Suprapubic skin (tissue), 4 donors: ENCODE measurements at regions not wholly inside any gene's neighbourhood (a gene's known extent, or its start where the extent isn't known, plus 50 kb on each side); places are given as distances from the start of the nearest gene placed in this dataset.
A peak's percentile ranks its signal among the peaks of the same experiment; 100 is the strongest.

ENCODE experiments used
- DNase-seq, 2 donors: peaks; one replicate each; pipeline ENCODE4 v3.0.0-alpha.2; 2019; ENCODE audit warnings: low spot score in 2 of 2
- H3K27ac ChIP-seq: fragments of 200-600 bp; sonication (generic); one replicate; pipeline ENCODE4 v1.5.1; 2019
- H3K27me3 ChIP-seq: fragments of 200-600 bp; sonication (generic); one replicate; pipeline ENCODE4 v1.5.1; 2019
- H3K36me3 ChIP-seq: fragments of 200-600 bp; sonication (generic); one replicate; pipeline ENCODE4 v1.5.1; 2019
- H3K4me1 ChIP-seq: fragments of 200-600 bp; sonication (generic); one replicate; pipeline ENCODE4 v1.5.1; 2019
- H3K4me3 ChIP-seq: fragments of 200-600 bp; sonication (generic); one replicate; pipeline ENCODE4 v1.5.1; 2019; ENCODE audit warnings: mild to moderate bottlenecking
- H3K9me3 ChIP-seq: fragments of 200-600 bp; sonication (generic); one replicate; pipeline ENCODE4 v1.5.1; 2019
- EP300 ChIP-seq: sonication (generic); formaldehyde crosslinking; IDR thresholded peaks from one replicate; pipeline ENCODE4 v1.6.1; 2017; ENCODE audit warnings: antibody characterized with exemption
- POLR2A ChIP-seq, 2 donors: fragments of 450-650 bp; IDR thresholded peaks; one replicate each; pipeline ENCODE4 v1.6.1; 2017; ENCODE audit warnings: antibody characterized with exemption in 2 of 2, mild to moderate bottlenecking in 2 of 2, moderate library complexity in 2 of 2
- POLR2AphosphoS5 ChIP-seq, 3 donors: sonication (generic); formaldehyde crosslinking; IDR thresholded peaks; one replicate each; pipeline ENCODE4 v1.6.1; 2017; ENCODE audit warnings: antibody characterized with exemption in 3 of 3
- WGBS: methylation state at CpG from one replicate; pipeline ENCODE4 v1.1.5; 2018; 5-methylcytosine and 5-hydroxymethylcytosine counted together
- TF ChIP-seq, protein P1 (sequence below), 2 donors: fragments of 200-600 bp in 1 of 2; fragments of 450-650 bp in 1 of 2; sonication (generic) in 1 of 2; IDR thresholded peaks; one replicate each; pipeline ENCODE4 v1.5.1; 2016 to 2019; ENCODE audit warnings: antibody characterized with exemption in 2 of 2, mild to moderate bottlenecking in 1 of 2, moderate library complexity in 1 of 2

DNA sequence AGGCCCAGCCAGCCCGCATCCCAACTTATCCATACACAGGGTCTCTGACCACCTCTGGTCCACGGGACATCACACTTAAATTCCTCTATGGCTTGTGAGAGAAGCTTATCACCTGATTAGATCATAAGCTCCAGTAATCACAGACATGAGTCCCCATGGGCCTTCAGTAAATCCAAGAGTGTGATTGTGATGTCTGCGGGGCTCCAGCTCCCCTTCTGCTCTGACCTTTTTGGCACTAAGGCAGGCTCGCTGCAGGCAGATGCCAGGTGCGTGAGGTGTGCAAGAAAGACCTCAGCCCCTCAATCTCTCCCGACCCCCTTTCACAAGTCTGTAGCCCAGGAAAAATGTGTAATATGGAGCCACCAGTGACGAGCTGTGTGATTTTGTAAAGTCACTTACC is 127.6 kb upstream of the DUSP22 start:
- WGBS: 72% methylated on average over 6 of the region's 7 CpGs
- no peaks in the 10 kb centered on the region for H3K36me3 ChIP-seq
- H3K27ac ChIP-seq: no peak overlapping the region
- no peaks in the 10 kb centered on the region for H3K4me1 ChIP-seq
- H3K9me3 ChIP-seq: no peaks in the 10 kb centered on the region
- peaks cover 8% of the 10 kb centered on the region for H3K27me3 ChIP-seq
- TF ChIP-seq POLR2AphosphoS5 (IDR thresholded peaks at IDR 0.05): no peak
- TF ChIP-seq POLR2A (IDR thresholded peaks at IDR 0.05): no peak
- TF ChIP-seq, protein P1, sequence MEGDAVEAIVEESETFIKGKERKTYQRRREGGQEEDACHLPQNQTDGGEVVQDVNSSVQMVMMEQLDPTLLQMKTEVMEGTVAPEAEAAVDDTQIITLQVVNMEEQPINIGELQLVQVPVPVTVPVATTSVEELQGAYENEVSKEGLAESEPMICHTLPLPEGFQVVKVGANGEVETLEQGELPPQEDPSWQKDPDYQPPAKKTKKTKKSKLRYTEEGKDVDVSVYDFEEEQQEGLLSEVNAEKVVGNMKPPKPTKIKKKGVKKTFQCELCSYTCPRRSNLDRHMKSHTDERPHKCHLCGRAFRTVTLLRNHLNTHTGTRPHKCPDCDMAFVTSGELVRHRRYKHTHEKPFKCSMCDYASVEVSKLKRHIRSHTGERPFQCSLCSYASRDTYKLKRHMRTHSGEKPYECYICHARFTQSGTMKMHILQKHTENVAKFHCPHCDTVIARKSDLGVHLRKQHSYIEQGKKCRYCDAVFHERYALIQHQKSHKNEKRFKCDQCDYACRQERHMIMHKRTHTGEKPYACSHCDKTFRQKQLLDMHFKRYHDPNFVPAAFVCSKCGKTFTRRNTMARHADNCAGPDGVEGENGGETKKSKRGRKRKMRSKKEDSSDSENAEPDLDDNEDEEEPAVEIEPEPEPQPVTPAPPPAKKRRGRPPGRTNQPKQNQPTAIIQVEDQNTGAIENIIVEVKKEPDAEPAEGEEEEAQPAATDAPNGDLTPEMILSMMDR (IDR thresholded peaks at IDR 0.05): no peak
- TF ChIP-seq EP300: no peak
- DNase-seq: no peak
- H3K4me3 ChIP-seq: no peak overlapping the region

GRCh38 chr6:165263-165662 is 127.0 kb upstream of the DUSP22 start:
- WGBS: 86% methylated on average over 1 of the region's 1 CpG

DNA sequence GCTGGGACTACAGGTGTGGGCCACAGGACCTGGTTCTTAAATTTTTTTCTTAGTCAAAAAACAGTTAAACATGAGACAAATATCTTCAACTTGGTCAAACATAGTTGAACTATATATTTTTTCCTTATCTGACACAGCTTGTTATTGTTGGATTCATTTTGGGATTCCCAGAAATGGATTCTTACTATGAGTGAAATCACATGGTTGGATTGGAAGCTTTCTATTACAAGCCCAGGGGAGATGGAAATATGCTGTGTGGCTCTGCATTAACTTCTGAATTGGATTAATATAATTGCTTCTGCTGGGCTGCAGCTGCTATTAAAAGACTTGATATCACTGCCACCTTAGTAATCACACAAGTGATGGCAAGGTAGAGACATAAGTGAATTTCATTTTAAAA is 126.4 kb upstream of the DUSP22 start:
- TF ChIP-seq EP300: no peak
- TF ChIP-seq POLR2A (IDR thresholded peaks at IDR 0.05): no peak
- TF ChIP-seq POLR2AphosphoS5 (IDR thresholded peaks at IDR 0.05): no peak
- TF ChIP-seq, protein P1 (IDR thresholded peaks at IDR 0.05): no peak
- H3K36me3 ChIP-seq: no peaks in the 10 kb centered on the region
- H3K4me3 ChIP-seq: no peak overlapping the region
- no peaks in the 10 kb centered on the region for H3K9me3 ChIP-seq
- no peaks in the 10 kb centered on the region for H3K4me1 ChIP-seq
- peaks cover 4% of the 10 kb centered on the region for H3K27me3 ChIP-seq
- no peak overlapping the region for H3K27ac ChIP-seq
- no peak for DNase-seq

More at GRCh38 chr6:165263-165662, 127.0 kb upstream of the DUSP22 start:
- no peaks in the 10 kb centered on the region for H3K4me1 ChIP-seq
- no peaks in the 10 kb centered on the region for H3K36me3 ChIP-seq
- TF ChIP-seq POLR2AphosphoS5 (IDR thresholded peaks at IDR 0.05) (no peak), EP300 (no peak), POLR2A (IDR thresholded peaks at IDR 0.05) (no peak)
- TF ChIP-seq, protein P1 (IDR thresholded peaks at IDR 0.05): no peak
- no peak overlapping the region for H3K4me3 ChIP-seq
- no peak overlapping the region for H3K27ac ChIP-seq
- H3K9me3 ChIP-seq: no peaks in the 10 kb centered on the region
- H3K27me3 ChIP-seq: peaks cover 8% of the 10 kb centered on the region
- DNase-seq: no peak

DNA sequence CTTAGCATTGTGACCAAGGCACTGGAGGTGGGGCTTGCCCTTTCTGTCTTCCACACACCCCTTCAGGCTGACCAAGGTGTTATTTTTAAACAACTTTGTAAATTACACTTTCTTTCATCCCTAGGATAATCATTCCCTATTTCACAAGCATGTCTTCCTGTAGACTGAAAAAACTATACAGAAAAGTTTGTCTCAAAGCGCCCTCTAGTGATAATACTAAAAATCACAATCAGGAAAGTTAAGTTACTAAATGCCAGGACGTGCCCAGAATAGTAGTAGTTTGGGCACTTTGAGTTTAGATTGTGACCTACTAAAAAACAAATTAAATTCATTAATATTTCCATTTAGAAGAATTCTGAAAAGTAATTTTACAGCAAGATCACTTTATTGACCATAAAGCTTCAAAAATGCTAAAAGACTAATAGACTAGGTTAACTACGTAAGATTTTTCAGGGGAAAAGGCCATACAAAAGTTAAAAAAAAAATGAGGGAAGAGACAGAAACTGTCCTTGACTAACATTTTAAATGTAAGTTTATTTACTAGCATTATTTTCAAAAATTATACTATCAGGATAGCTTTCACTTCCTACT is 123.3 kb upstream of the DUSP22 start:
- Histone ChIP-seq H3K4me1 (no peaks in the 10 kb centered on the region), H3K27ac (no peak overlapping the region), H3K36me3 (no peaks in the 10 kb centered on the region), H3K9me3 (no peaks in the 10 kb centered on the region), H3K27me3 (peaks cover 4% of the 10 kb centered on the region), H3K4me3 (no peak overlapping the region)
- no peak for DNase-seq
- 31% methylated on average over 3 of the region's 3 CpGs for WGBS
- no peak for TF ChIP-seq POLR2A (IDR thresholded peaks at IDR 0.05)
- TF ChIP-seq, protein P1 (IDR thresholded peaks at IDR 0.05): peak; percentile 15 to 39
- no peak for TF ChIP-seq EP300

DNA sequence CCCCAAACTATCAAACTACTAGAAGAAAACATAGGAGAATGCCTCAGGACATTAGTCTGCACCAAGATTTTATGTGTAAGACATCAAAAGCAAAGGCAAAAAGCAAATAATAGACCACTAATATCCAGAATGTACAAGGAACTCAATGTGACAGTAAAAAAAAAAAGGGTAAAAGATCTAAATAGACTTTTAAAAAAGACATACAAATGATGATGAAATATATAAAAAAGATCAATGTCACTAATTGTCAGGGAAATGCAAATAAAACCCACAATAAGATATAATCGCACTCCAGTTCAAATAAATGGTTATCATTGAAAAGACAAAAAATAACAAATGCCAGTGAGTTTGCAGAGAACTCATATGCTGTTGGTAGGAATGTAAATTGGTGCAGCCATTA is 118.3 kb upstream of the DUSP22 start:
- 89% methylated on average over 1 of the region's 1 CpG for WGBS
- H3K27ac ChIP-seq: no peak overlapping the region
- no peak for TF ChIP-seq POLR2A (IDR thresholded peaks at IDR 0.05)
- TF ChIP-seq, protein P1 (IDR thresholded peaks at IDR 0.05): no peak
- no peaks in the 10 kb centered on the region for H3K36me3 ChIP-seq
- H3K9me3 ChIP-seq: no peaks in the 10 kb centered on the region
- no peak for DNase-seq
- H3K4me3 ChIP-seq: no peak overlapping the region
- H3K4me1 ChIP-seq: no peaks in the 10 kb centered on the region
- H3K27me3 ChIP-seq: peaks cover 22% of the 10 kb centered on the region
